ENCODE measurements at regions not wholly inside any gene's neighbourhood (a gene's known extent, or its start where the extent isn't known, plus 50 kb on each side); places are given as distances from the start of the nearest gene placed in this dataset.

DNA sequence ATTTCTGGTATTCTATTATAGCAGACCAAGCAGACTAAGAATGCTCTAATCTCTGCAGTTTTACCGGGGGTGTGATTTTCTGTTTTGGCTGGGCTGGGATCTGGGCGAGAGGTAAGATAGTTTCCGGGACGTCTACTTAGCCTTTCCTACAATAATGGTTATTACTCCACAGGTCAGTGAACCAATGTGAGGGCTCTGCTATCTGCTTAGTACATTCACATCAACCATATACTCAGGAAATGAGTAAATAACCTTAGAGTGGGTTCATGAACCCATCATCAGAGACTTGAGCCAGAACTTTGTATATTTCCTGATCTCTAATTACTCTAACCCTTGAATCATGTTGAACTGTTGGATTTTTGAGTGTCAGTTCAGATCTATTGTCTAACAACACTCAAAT is 90.1 kb upstream of the NOL4 start:
- TF ChIP-seq, protein P1, sequence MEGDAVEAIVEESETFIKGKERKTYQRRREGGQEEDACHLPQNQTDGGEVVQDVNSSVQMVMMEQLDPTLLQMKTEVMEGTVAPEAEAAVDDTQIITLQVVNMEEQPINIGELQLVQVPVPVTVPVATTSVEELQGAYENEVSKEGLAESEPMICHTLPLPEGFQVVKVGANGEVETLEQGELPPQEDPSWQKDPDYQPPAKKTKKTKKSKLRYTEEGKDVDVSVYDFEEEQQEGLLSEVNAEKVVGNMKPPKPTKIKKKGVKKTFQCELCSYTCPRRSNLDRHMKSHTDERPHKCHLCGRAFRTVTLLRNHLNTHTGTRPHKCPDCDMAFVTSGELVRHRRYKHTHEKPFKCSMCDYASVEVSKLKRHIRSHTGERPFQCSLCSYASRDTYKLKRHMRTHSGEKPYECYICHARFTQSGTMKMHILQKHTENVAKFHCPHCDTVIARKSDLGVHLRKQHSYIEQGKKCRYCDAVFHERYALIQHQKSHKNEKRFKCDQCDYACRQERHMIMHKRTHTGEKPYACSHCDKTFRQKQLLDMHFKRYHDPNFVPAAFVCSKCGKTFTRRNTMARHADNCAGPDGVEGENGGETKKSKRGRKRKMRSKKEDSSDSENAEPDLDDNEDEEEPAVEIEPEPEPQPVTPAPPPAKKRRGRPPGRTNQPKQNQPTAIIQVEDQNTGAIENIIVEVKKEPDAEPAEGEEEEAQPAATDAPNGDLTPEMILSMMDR (IDR thresholded peaks at IDR 0.05) = no peak
- no peak for TF ChIP-seq POLR2A (IDR thresholded peaks at IDR 0.05)
